ENCODE measurements at regions not wholly inside any gene's neighbourhood (a gene's known extent, or its start where the extent isn't known, plus 50 kb on each side); places are given as distances from the start of the nearest gene placed in this dataset.

DNA sequence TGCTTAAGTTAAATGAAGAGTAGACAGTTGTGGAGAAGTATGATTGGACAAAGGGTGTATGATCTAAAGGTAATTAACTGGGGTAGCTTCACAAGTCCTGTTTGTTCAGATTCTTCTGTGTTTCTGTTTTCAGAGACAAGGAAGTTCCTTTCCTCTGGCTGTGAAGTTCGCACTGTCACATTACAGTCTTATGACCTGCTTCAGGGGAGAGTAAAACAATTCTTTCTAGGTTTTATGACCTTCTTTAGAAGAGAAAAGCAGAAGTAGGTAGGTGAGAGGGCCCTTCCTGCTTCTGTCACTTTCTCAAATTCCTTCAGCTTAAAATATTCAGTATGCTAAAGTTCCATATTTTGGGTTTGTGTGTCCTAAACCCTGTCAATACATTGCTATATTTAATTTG is 211.9 kb downstream of the SOX3 start:
- no peak for ATAC-seq (ENCODE audit: insufficient read depth, low FRiP score)
- 22 to 44% methylated on average over 1 of the region's 1 CpG for WGBS, 2 donors
- TF ChIP-seq CTCF (IDR thresholded peaks at IDR 0.05; ENCODE audit: control extremely low read depth, extremely low read depth): no peak

GRCh38 chrX:140292188-140292587 is 212.7 kb downstream of the SOX3 start:
- H3K4me1 ChIP-seq (ENCODE audit: control insufficient read depth in 5 of 5, insufficient read depth in 5 of 5, low read length in 5 of 5): no peaks in the 10 kb centered on the region
- H3K27ac ChIP-seq (ENCODE audit: low read depth in 1 of 2, low read length in 1 of 2): no peak overlapping the region
- no peak for DNase-seq
- H3K9me3 ChIP-seq (ENCODE audit: control insufficient read depth in 4 of 4, insufficient read depth in 3 of 4, low read length in 3 of 4): no peaks in the 10 kb centered on the region
- no peak overlapping the region for H3K4me3 ChIP-seq
- 61 to 74% methylated on average over 2 of the region's 2 CpGs for WGBS, 2 donors
- no peaks in the 10 kb centered on the region for H3K36me3 ChIP-seq (ENCODE audit: control insufficient read depth in 4 of 4, insufficient read depth in 4 of 4, low read length in 4 of 4)
- no peaks in the 10 kb centered on the region for H3K27me3 ChIP-seq (ENCODE audit: control insufficient read depth in 3 of 3, insufficient read depth in 3 of 3, low read length in 2 of 3)
- ATAC-seq (ENCODE audit: insufficient read depth, low FRiP score): no peak
- no peak overlapping the region for H3K9ac ChIP-seq (ENCODE audit: insufficient read depth in 1 of 2, low read length in 2 of 2)
- no peak for TF ChIP-seq CTCF (IDR thresholded peaks at IDR 0.05; ENCODE audit: control extremely low read depth, extremely low read depth)

More for the DNA sequence above, 211.9 kb downstream of the SOX3 start:
- H3K9ac ChIP-seq (ENCODE audit: insufficient read depth in 1 of 2, low read length in 2 of 2): no peak overlapping the region
- no peaks in the 10 kb centered on the region for H3K36me3 ChIP-seq (ENCODE audit: control insufficient read depth in 4 of 4, insufficient read depth in 4 of 4, low read length in 4 of 4)
- no peak for DNase-seq
- H3K4me1 ChIP-seq (ENCODE audit: control insufficient read depth in 5 of 5, insufficient read depth in 5 of 5, low read length in 5 of 5): no peaks in the 10 kb centered on the region
- H3K4me3 ChIP-seq: no peak overlapping the region
- H3K27ac ChIP-seq (ENCODE audit: low read depth in 1 of 2, low read length in 1 of 2): no peak overlapping the region
- H3K27me3 ChIP-seq (ENCODE audit: control insufficient read depth in 3 of 3, insufficient read depth in 3 of 3, low read length in 2 of 3): peaks cover 0 to 3% (median 0%) of the 10 kb centered on the region in 3 donors
- no peaks in the 10 kb centered on the region for H3K9me3 ChIP-seq (ENCODE audit: control insufficient read depth in 4 of 4, insufficient read depth in 3 of 4, low read length in 3 of 4)

- no peak overlapping the region for H3K4me3 ChIP-seq
- H3K9me3 ChIP-seq (ENCODE audit: control insufficient read depth in 4 of 4, insufficient read depth in 3 of 4, low read length in 3 of 4): peaks cover 0 to 5% (median 2%) of the 10 kb centered on the region in 4 donors
- DNase-seq (peak in 1 of 3 donors; percentile 2), ATAC-seq (ENCODE audit: insufficient read depth, low FRiP score) (no peak)
- H3K4me1 ChIP-seq (ENCODE audit: control insufficient read depth in 5 of 5, insufficient read depth in 5 of 5, low read length in 5 of 5): peaks cover 0 to 7% (median 0%) of the 10 kb centered on the region in 5 donors
- H3K27ac ChIP-seq (ENCODE audit: low read depth in 1 of 2, low read length in 1 of 2): no peak overlapping the region
- no peaks in the 10 kb centered on the region for H3K36me3 ChIP-seq (ENCODE audit: control insufficient read depth in 4 of 4, insufficient read depth in 4 of 4, low read length in 4 of 4)
- H3K27me3 ChIP-seq (ENCODE audit: control insufficient read depth in 3 of 3, insufficient read depth in 3 of 3, low read length in 2 of 3): no peaks in the 10 kb centered on the region
- WGBS, 2 donors: 19 to 32% methylated on average over 3 of the region's 3 CpGs
- TF ChIP-seq CTCF (IDR thresholded peaks at IDR 0.05; ENCODE audit: control extremely low read depth, extremely low read depth): no peak
- H3K9ac ChIP-seq (ENCODE audit: insufficient read depth in 1 of 2, low read length in 2 of 2): no peak overlapping the region
Observed at GRCh38 chrX:140274811-140275525, 229.9 kb downstream of the SOX3 start.
